Endothelial cell (in vitro differentiated cells): ENCODE measurements at regions not wholly inside any gene's neighbourhood (a gene's known extent, or its start where the extent isn't known, plus 50 kb on each side); places are given as distances from the start of the nearest gene placed in this dataset.

Source experiments
- DNase-seq: peaks from one replicate; pipeline ENCODE4 v3.0.0; 2021; ENCODE audit warnings: low spot score
- H3K27ac Mint-ChIP-seq: one replicate; pipeline ENCODE4 v1.8.0; 2021; ENCODE audit warnings: mixed read lengths, inconsistent platforms; ENCODE audit not compliant: unreplicated experiment
- H3K27me3 Mint-ChIP-seq: one replicate; pipeline ENCODE4 v1.8.0; 2021; ENCODE audit warnings: mild to moderate bottlenecking, moderate library complexity, mixed read lengths, inconsistent platforms; ENCODE audit not compliant: unreplicated experiment
- H3K36me3 Mint-ChIP-seq: one replicate; pipeline ENCODE4 v1.8.0; 2021; ENCODE audit warnings: mild to moderate bottlenecking, low read depth, mixed read lengths, inconsistent platforms; ENCODE audit not compliant: unreplicated experiment
- H3K4me1 Mint-ChIP-seq: one replicate; pipeline ENCODE4 v1.8.0; 2021; ENCODE audit warnings: mild to moderate bottlenecking, mixed read lengths, inconsistent platforms; ENCODE audit not compliant: unreplicated experiment
- H3K4me3 Mint-ChIP-seq: one replicate; pipeline ENCODE4 v1.8.0; 2021; ENCODE audit warnings: mild to moderate bottlenecking, mixed read lengths, inconsistent platforms; ENCODE audit not compliant: unreplicated experiment
- H3K9me3 Mint-ChIP-seq: one replicate; pipeline ENCODE4 v1.8.0; 2021; ENCODE audit warnings: mixed read lengths, inconsistent platforms; ENCODE audit not compliant: unreplicated experiment
- TF ChIP-seq, protein P1 (sequence below): fragments of 200-600 bp; sonication (generic); IDR thresholded peaks from one replicate; pipeline ENCODE4 v1.5.0; 2021; ENCODE audit warnings: antibody characterized with exemption; ENCODE audit not compliant: unreplicated experiment

- TF ChIP-seq, protein P1, sequence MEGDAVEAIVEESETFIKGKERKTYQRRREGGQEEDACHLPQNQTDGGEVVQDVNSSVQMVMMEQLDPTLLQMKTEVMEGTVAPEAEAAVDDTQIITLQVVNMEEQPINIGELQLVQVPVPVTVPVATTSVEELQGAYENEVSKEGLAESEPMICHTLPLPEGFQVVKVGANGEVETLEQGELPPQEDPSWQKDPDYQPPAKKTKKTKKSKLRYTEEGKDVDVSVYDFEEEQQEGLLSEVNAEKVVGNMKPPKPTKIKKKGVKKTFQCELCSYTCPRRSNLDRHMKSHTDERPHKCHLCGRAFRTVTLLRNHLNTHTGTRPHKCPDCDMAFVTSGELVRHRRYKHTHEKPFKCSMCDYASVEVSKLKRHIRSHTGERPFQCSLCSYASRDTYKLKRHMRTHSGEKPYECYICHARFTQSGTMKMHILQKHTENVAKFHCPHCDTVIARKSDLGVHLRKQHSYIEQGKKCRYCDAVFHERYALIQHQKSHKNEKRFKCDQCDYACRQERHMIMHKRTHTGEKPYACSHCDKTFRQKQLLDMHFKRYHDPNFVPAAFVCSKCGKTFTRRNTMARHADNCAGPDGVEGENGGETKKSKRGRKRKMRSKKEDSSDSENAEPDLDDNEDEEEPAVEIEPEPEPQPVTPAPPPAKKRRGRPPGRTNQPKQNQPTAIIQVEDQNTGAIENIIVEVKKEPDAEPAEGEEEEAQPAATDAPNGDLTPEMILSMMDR = no peak
- Mint-ChIP-seq H3K4me3 (no peak overlapping the region), H3K36me3 (no peaks in the 10 kb centered on the region), H3K27me3 (no peaks in the 10 kb centered on the region), H3K27ac (no peak overlapping the region), H3K9me3 (no peaks in the 10 kb centered on the region), H3K4me1 (no peaks in the 10 kb centered on the region)
- no peak for DNase-seq
Measured at GRCh38 chr16:64321066-64321465, 800.8 kb downstream of the CDH11 start.

DNA sequence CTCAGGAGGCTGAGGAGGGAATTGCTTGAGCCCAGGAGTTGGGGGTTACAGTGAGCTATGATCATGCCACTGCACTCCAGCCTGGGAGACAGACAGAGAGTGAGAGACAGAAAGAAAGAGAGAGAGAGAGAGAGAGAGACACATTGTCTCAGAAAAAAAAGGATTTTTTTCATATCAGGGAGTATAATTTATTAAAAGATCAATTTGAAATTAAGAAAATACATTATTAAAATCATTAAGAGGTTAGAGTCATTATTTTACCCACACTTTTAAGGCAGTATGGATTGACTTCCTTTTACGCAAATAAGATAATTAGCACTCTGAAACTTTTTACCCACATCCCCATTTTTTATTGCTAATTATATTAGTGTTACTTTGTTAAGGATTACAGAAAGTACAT lies 804.3 kb downstream of the CDH11 start:
- Mint-ChIP-seq H3K36me3 (no peaks in the 10 kb centered on the region), H3K4me3 (no peak overlapping the region), H3K4me1 (no peaks in the 10 kb centered on the region), H3K9me3 (no peaks in the 10 kb centered on the region), H3K27ac (no peak overlapping the region), H3K27me3 (no peaks in the 10 kb centered on the region)
- TF ChIP-seq, protein P1 = no peak
- no peak for DNase-seq

DNA sequence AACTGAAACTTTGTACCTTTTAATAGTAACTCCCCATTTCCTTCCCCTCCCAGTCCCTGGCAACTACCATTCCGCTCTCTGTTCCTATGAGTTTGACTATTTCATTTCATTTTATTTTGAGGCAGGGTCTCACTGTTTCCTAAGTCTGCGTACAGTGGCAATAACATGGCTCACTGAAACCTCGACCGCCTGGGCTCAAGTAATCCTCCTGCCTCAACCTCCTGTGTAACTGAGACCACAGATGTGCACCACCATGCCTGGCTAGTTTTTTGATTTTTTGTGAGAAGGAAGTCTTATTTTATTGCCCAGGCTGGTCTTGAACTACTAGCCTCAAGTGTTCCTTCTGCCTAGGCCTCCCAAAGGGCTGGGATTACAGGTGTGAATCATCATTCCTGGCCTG lies 808.1 kb downstream of the CDH11 start:
- TF ChIP-seq, protein P1 = no peak
- Mint-ChIP-seq H3K4me1 (no peaks in the 10 kb centered on the region), H3K4me3 (no peak overlapping the region), H3K27me3 (no peaks in the 10 kb centered on the region), H3K27ac (no peak overlapping the region), H3K9me3 (no peaks in the 10 kb centered on the region), H3K36me3 (no peaks in the 10 kb centered on the region)
- DNase-seq = no peak

DNA sequence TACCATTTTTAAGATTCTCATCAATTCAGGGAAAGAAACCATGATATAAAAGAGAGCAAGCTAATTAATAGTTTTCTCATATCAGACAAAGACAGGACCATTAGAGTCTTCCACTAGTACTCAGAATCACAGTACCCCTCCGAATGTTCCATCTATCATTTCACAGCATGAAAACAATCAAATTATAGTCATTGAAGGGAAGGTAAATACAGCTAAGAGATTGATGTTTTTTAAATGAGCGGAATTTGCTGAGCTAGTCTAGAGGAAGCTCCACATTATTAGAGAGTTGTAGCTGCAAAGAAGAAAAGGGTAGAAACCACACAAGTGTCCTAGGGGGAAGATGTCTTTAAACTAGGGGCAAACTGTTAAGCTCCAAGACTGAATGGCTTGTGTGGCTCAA lies 808.9 kb downstream of the CDH11 start:
- H3K36me3 Mint-ChIP-seq = no peaks in the 10 kb centered on the region
- no peak for DNase-seq
- H3K9me3 Mint-ChIP-seq = no peaks in the 10 kb centered on the region
- no peaks in the 10 kb centered on the region for H3K4me1 Mint-ChIP-seq
- no peak overlapping the region for H3K27ac Mint-ChIP-seq
- H3K4me3 Mint-ChIP-seq = no peak overlapping the region
- no peaks in the 10 kb centered on the region for H3K27me3 Mint-ChIP-seq
- TF ChIP-seq, protein P1 = no peak

DNA sequence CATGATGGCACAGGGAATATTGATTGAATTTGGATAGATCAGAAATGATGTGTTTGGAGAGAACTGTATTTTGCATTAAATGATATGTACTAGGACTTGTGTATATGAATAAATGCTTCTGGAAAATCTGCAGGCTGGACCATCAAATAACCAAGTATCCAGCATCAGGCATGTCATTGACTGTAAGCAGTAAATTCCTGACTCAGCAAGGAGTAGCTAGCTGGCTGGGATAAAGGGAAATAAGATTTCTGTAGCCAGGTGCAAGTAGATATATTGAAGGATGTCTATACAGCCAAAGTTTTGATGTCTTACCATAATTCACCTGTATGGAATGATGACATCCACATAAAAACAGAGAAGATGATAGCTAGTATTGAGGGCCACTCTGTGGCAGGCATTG lies 809.6 kb downstream of the CDH11 start:
- H3K27me3 Mint-ChIP-seq = no peaks in the 10 kb centered on the region
- no peaks in the 10 kb centered on the region for H3K4me1 Mint-ChIP-seq
- no peaks in the 10 kb centered on the region for H3K9me3 Mint-ChIP-seq
- no peaks in the 10 kb centered on the region for H3K36me3 Mint-ChIP-seq
- DNase-seq = no peak
- H3K4me3 Mint-ChIP-seq = no peak overlapping the region
- no peak overlapping the region for H3K27ac Mint-ChIP-seq
- TF ChIP-seq, protein P1 = no peak
